ENCODE measurements at regions not wholly inside any gene's neighbourhood (a gene's known extent, or its start where the extent isn't known, plus 50 kb on each side); places are given as distances from the start of the nearest gene placed in this dataset.
A peak's percentile ranks its signal among the peaks of the same experiment; 100 is the strongest.

- Mint-ChIP-seq H3K27me3 (no peaks in the 10 kb centered on the region), H3K9me3 (no peaks in the 10 kb centered on the region), H3K4me1 (peaks cover 5% of the 10 kb centered on the region), H3K27ac (peak overlapping the region; percentile 59), H3K36me3 (ENCODE audit: low read depth) (no peaks in the 10 kb centered on the region), H3K4me3 (peak overlapping the region; percentile 64)
- ChIA-PET POLR2A (interaction anchor here (0.6 kb wide), 1 partner anchor 69 kb away, joined by 5 read pairs; no protein-coding TSS in a partner anchor), CTCF (interaction anchor here (0.7 kb wide), 1 partner anchor 124 kb away, joined by 4 read pairs; no protein-coding TSS in a partner anchor)
- TF ChIP-seq CTCF (IDR thresholded peaks at IDR 0.05): no peak
- intact Hi-C loops (cut with micrococcal nuclease): no loop called here
- DNase-seq (no peak), ATAC-seq (ENCODE audit: low read depth) (no peak)
Observed at GRCh38 chr12:68462803-68463202, 130.6 kb upstream of the MDM1 start.

GRCh38 chr12:68465227-68465626, 133.1 kb upstream of the MDM1 start:
- H3K4me1 Mint-ChIP-seq: peaks cover 8% of the 10 kb centered on the region
- DNase-seq (no peak), ATAC-seq (ENCODE audit: low read depth) (no peak)
- CTCF ChIA-PET: no interaction called here
- intact Hi-C loops (cut with micrococcal nuclease): no loop called here
- H3K9me3 Mint-ChIP-seq: no peaks in the 10 kb centered on the region
- no peak overlapping the region for H3K27ac Mint-ChIP-seq
- H3K4me3 Mint-ChIP-seq: no peak overlapping the region
- H3K36me3 Mint-ChIP-seq (ENCODE audit: low read depth): no peaks in the 10 kb centered on the region
- POLR2A ChIA-PET: interaction anchor here (1.4 kb wide), 1 partner anchor 19 kb away, joined by 3 read pairs; no protein-coding TSS in a partner anchor
- no peaks in the 10 kb centered on the region for H3K27me3 Mint-ChIP-seq
- no peak for TF ChIP-seq CTCF (IDR thresholded peaks at IDR 0.05)

GRCh38 chr12:68467514-68467913, 135.4 kb upstream of the MDM1 start:
- peaks cover 8% of the 10 kb centered on the region for H3K4me1 Mint-ChIP-seq
- no peaks in the 10 kb centered on the region for H3K27me3 Mint-ChIP-seq
- ChIA-PET POLR2A (no interaction called here), CTCF (no interaction called here)
- DNase-seq: no peak
- no peaks in the 10 kb centered on the region for H3K9me3 Mint-ChIP-seq
- H3K4me3 Mint-ChIP-seq: no peak overlapping the region
- ATAC-seq (ENCODE audit: low read depth): no peak
- H3K36me3 Mint-ChIP-seq (ENCODE audit: low read depth): no peaks in the 10 kb centered on the region
- intact Hi-C loops (cut with micrococcal nuclease): no loop called here
- TF ChIP-seq CTCF (IDR thresholded peaks at IDR 0.05): no peak
- no peak overlapping the region for H3K27ac Mint-ChIP-seq

- Mint-ChIP-seq H3K27me3 (no peaks in the 10 kb centered on the region), H3K9me3 (no peaks in the 10 kb centered on the region), H3K4me3 (no peak overlapping the region), H3K36me3 (ENCODE audit: low read depth) (no peaks in the 10 kb centered on the region), H3K4me1 (peaks cover 3% of the 10 kb centered on the region), H3K27ac (no peak overlapping the region)
- ATAC-seq (ENCODE audit: low read depth): no peak
- DNase-seq: no peak
- TF ChIP-seq CTCF (IDR thresholded peaks at IDR 0.05): no peak
- intact Hi-C loops (cut with micrococcal nuclease): no loop called here
- POLR2A ChIA-PET: no interaction called here
- CTCF ChIA-PET: no interaction called here
Observed at GRCh38 chr12:68468036-68468435, 135.9 kb upstream of the MDM1 start.

GRCh38 chr12:68469113-68469512, 137.0 kb upstream of the MDM1 start:
- Mint-ChIP-seq H3K4me1 (peaks cover 3% of the 10 kb centered on the region), H3K9me3 (no peaks in the 10 kb centered on the region), H3K36me3 (ENCODE audit: low read depth) (no peaks in the 10 kb centered on the region), H3K27ac (no peak overlapping the region), H3K27me3 (no peaks in the 10 kb centered on the region), H3K4me3 (no peak overlapping the region)
- no peak for DNase-seq
- CTCF ChIA-PET: no interaction called here
- ATAC-seq (ENCODE audit: low read depth): no peak
- POLR2A ChIA-PET: interaction anchor here (0.6 to 1.2 kb wide), 2 partner anchors 10 to 113 kb away, joined by 4 to 5 read pairs; no protein-coding TSS in a partner anchor
- no peak for TF ChIP-seq CTCF (IDR thresholded peaks at IDR 0.05)
- intact Hi-C loops (cut with micrococcal nuclease): no loop called here
